Neutrophil (primary cell): ENCODE measurements at regions not wholly inside any gene's neighbourhood (a gene's known extent, or its start where the extent isn't known, plus 50 kb on each side); places are given as distances from the start of the nearest gene placed in this dataset.

Experiments
- H3K27ac ChIP-seq: fragments of 200-600 bp; sonication (generic); 2 replicates; pipeline ENCODE4 v1.5.1; 2016; ENCODE audit warnings: mild to moderate bottlenecking, moderate library complexity
- H3K27me3 ChIP-seq: fragments of 200-600 bp; sonication (generic); 2 replicates; pipeline ENCODE4 v1.6.0; 2016; ENCODE audit warnings: mild to moderate bottlenecking
- H3K36me3 ChIP-seq: fragments of 200-600 bp; sonication (generic); 2 replicates; pipeline ENCODE4 v1.5.1; 2017
- H3K4me1 ChIP-seq, 2 experiments: fragments of 200-600 bp in 1 of 2; sonication (generic) in 1 of 2; 1 replicate in 1 of 2; 2 replicates in 1 of 2; pipeline versions ENCODE4 v1.5.1 to v1.6.1; 2013 to 2016; ENCODE audit warnings: low read depth in 1 of 2, low read length in 1 of 2, mild to moderate bottlenecking in 1 of 2, moderate library complexity in 1 of 2; ENCODE audit not compliant: control insufficient read depth in 1 of 2, insufficient read depth in 1 of 2
- H3K4me3 ChIP-seq, 2 experiments: fragments of 200-600 bp in 1 of 2; sonication (generic) in 1 of 2; 1 replicate in 1 of 2; 2 replicates in 1 of 2; pipeline ENCODE4 v1.5.1; 2013 to 2016; ENCODE audit warnings: low read depth in 1 of 2, low read length in 1 of 2, mild to moderate bottlenecking in 1 of 2, moderate library complexity in 1 of 2
- H3K9me3 ChIP-seq: fragments of 200-600 bp; sonication (generic); 2 replicates; pipeline ENCODE4 v1.5.1; 2016
- TF ChIP-seq, protein P1 (sequence below): fragments of 200-600 bp; sonication (generic); IDR thresholded peaks from 2 replicates; pipeline ENCODE4 v1.5.1; 2016; ENCODE audit warnings: antibody characterized with exemption

DNA sequence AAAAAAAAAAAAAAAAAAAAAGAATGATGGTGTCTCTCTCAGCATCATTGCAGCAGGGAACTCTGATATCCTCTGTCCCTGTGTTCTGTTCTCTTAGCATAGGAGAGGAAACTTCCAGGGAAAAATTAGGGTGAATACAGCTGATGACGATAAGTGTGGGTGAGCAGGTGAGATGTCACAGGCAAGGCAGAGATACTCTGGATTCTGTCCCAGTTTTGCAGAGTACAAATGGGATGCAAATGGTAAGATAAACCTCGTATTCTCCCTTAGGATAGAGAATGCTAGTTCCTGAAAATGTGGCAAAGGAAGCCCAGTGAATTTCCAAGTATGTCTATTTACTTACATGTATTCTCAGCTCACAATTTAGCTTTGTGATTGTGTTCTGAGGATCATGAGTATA is 671.6 kb upstream of the BOD1L1 start:
- Histone ChIP-seq H3K4me1 (no peaks in the 10 kb centered on the region), H3K36me3 (no peaks in the 10 kb centered on the region), H3K4me3 (no peak overlapping the region), H3K27ac (no peak overlapping the region), H3K27me3 (no peaks in the 10 kb centered on the region), H3K9me3 (no peaks in the 10 kb centered on the region)
- TF ChIP-seq, protein P1, sequence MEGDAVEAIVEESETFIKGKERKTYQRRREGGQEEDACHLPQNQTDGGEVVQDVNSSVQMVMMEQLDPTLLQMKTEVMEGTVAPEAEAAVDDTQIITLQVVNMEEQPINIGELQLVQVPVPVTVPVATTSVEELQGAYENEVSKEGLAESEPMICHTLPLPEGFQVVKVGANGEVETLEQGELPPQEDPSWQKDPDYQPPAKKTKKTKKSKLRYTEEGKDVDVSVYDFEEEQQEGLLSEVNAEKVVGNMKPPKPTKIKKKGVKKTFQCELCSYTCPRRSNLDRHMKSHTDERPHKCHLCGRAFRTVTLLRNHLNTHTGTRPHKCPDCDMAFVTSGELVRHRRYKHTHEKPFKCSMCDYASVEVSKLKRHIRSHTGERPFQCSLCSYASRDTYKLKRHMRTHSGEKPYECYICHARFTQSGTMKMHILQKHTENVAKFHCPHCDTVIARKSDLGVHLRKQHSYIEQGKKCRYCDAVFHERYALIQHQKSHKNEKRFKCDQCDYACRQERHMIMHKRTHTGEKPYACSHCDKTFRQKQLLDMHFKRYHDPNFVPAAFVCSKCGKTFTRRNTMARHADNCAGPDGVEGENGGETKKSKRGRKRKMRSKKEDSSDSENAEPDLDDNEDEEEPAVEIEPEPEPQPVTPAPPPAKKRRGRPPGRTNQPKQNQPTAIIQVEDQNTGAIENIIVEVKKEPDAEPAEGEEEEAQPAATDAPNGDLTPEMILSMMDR = no peak

DNA sequence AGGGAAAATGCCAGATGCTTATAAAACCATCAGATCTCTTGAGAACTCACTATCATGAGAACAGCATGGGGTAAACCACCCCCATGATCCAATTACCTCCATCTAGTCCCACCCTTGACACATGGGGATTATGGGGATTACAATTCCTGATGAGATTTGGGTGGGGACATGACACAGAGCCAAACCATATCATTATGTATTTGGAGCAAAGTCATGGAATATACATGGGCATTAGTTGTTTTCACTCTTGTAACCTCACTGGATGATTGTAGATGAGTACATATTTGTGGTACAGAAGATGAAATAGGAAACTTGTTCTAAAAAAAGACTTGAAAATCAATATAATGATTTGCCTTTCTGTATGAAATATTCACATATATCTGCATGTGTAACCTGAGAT is 674.5 kb upstream of the BOD1L1 start:
- TF ChIP-seq, protein P1 = no peak
- H3K4me3 ChIP-seq = no peak overlapping the region
- H3K36me3 ChIP-seq = no peaks in the 10 kb centered on the region
- H3K4me1 ChIP-seq = no peaks in the 10 kb centered on the region
- H3K27me3 ChIP-seq = no peaks in the 10 kb centered on the region
- no peaks in the 10 kb centered on the region for H3K9me3 ChIP-seq
- H3K27ac ChIP-seq = no peak overlapping the region

DNA sequence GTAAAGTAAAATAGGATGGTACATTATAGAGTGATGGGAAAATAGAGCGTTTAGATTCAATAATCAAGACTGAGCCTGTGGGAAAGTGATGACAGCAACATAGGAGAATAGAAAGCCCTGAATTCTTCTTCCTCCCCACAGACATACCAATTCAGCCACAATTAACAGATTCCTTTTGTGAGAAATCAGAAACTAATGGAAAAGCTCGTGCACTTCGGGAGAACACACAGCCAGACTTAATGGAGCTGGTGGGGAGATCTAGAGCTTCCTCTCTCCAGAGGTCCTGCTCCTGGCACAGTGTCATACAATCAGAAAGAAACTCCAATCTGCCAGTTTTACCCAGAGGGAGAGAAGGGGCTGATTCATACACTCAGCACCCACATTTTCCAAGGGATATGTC is 676.3 kb upstream of the BOD1L1 start:
- Histone ChIP-seq H3K36me3 (no peaks in the 10 kb centered on the region), H3K27ac (no peak overlapping the region), H3K4me1 (no peaks in the 10 kb centered on the region), H3K27me3 (no peaks in the 10 kb centered on the region), H3K9me3 (no peaks in the 10 kb centered on the region), H3K4me3 (no peak overlapping the region)
- TF ChIP-seq, protein P1 = no peak

DNA sequence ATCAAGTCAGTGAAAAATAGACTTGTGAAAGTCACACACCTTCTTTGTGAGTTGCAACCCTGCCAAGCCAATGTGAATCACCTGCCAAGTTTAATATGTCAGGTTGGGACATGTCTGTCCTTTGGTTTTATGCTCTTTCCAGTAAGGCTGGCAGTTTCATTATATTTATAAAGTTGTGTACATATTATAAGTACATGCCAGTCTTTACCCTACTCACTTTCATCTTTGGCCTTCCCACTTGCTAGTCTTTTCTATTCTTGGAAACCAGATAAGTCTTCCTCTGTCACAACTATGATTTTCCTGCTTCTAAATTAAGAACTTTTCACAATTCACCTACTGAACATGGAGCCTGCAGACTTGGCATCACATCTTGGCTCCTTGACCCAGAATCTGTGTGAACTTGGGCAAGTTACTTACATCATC is 680.7 kb upstream of the BOD1L1 start:
- Histone ChIP-seq H3K36me3 (no peaks in the 10 kb centered on the region), H3K27me3 (no peaks in the 10 kb centered on the region), H3K4me3 (no peak overlapping the region), H3K4me1 (no peaks in the 10 kb centered on the region), H3K27ac (no peak overlapping the region), H3K9me3 (no peaks in the 10 kb centered on the region)
- TF ChIP-seq, protein P1 = no peak

DNA sequence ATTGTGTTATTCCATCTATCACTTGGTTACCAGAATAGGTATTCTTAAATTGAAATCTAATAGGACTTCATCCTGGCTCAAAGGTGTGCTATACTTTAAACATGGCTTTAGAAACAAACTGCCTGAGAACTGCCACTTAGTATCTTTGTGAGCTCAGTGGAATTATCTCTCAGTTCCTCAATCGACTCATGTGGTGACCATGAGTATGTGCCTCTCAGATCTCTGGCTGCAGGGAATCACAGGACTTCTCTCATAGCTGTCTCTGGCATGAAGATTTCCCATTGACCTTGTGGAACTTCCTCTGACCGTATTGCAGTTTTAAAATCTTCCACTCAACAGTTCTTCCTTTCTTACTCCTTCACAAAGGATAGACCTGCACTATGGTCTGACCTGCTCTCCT is 681.9 kb upstream of the BOD1L1 start:
- H3K27ac ChIP-seq = no peak overlapping the region
- no peaks in the 10 kb centered on the region for H3K9me3 ChIP-seq
- no peaks in the 10 kb centered on the region for H3K36me3 ChIP-seq
- H3K27me3 ChIP-seq = no peaks in the 10 kb centered on the region
- TF ChIP-seq, protein P1 = no peak
- H3K4me3 ChIP-seq = no peak overlapping the region
- H3K4me1 ChIP-seq = no peaks in the 10 kb centered on the region

DNA sequence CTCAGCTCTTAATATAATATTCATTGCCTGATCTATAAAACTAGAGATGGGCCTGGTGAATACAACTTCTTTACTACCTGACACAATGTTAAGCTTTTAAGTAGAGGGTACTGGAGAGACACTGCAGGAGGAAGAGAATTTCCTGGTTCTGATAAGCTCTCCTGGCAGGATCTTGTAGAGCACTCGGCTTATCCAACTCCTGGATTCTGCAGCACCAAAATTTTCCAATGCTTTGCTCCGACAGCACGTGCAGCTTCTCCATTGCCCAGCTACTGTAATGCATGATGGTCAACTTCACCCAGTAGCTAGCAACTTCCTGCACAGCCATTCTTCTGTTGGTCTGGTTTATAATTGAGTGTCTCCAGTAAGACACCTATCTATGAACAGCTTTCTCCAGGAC is 686.2 kb upstream of the BOD1L1 start:
- TF ChIP-seq, protein P1 = no peak
- Histone ChIP-seq H3K4me1 (no peaks in the 10 kb centered on the region), H3K27ac (no peak overlapping the region), H3K27me3 (no peaks in the 10 kb centered on the region), H3K4me3 (no peak overlapping the region), H3K36me3 (no peaks in the 10 kb centered on the region), H3K9me3 (no peaks in the 10 kb centered on the region)
